GM12874 (cell line): ENCODE measurements at regions not wholly inside any gene's neighbourhood (a gene's known extent, or its start where the extent isn't known, plus 50 kb on each side); places are given as distances from the start of the nearest gene placed in this dataset.

Source experiments
- TF ChIP-seq, protein P1 (sequence below): IDR thresholded peaks from 2 replicates; pipeline ENCODE4 v1.5.1; 2011; ENCODE audit warnings: low read depth, mild to moderate bottlenecking, control low read depth, low read length, moderate library complexity; ENCODE audit not compliant: insufficient read depth

- TF ChIP-seq, protein P1, sequence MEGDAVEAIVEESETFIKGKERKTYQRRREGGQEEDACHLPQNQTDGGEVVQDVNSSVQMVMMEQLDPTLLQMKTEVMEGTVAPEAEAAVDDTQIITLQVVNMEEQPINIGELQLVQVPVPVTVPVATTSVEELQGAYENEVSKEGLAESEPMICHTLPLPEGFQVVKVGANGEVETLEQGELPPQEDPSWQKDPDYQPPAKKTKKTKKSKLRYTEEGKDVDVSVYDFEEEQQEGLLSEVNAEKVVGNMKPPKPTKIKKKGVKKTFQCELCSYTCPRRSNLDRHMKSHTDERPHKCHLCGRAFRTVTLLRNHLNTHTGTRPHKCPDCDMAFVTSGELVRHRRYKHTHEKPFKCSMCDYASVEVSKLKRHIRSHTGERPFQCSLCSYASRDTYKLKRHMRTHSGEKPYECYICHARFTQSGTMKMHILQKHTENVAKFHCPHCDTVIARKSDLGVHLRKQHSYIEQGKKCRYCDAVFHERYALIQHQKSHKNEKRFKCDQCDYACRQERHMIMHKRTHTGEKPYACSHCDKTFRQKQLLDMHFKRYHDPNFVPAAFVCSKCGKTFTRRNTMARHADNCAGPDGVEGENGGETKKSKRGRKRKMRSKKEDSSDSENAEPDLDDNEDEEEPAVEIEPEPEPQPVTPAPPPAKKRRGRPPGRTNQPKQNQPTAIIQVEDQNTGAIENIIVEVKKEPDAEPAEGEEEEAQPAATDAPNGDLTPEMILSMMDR, result no peak
Measured at GRCh38 chr4:117898496-117898895, 135.8 kb upstream of the NDST3 start.

DNA sequence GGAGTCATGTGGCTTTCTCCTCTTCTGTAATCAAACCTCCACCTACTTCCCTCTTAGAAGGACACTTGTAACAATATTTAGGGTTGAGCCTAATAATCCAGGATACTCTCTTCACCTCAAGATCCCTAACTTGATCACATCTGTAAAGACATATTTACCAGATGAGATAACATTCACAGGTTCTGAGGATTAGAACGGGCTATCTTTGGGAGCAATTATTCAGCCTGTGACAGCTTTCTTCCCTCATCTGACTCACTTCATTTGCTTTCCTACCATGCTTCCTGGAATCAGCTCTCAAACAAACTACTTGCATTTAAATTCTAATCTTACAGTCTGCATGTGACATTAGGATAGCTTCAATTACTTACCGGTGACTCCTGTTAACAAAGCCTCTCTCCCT lies 133.5 kb upstream of the NDST3 start:
- TF ChIP-seq, protein P1, result no peak

DNA sequence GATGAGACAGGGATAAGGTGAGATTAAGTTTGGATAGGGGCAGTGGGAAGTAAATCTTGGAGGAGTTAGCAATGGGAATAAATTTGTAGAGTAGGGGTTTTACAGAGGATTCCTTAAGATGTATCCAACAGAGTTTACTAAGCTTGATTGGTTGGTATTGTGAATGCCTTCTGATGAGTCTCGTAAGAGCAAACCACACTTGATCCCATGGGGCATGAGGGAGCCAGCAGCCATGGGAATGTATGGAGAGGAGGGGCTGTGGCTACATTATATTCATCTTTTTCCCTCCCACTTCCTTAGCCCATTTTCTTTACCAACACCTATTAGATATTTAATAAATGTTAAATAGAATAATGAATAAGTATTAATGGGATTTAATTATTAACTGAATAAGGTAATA lies 126.6 kb upstream of the NDST3 start:
- TF ChIP-seq, protein P1, result no peak

DNA sequence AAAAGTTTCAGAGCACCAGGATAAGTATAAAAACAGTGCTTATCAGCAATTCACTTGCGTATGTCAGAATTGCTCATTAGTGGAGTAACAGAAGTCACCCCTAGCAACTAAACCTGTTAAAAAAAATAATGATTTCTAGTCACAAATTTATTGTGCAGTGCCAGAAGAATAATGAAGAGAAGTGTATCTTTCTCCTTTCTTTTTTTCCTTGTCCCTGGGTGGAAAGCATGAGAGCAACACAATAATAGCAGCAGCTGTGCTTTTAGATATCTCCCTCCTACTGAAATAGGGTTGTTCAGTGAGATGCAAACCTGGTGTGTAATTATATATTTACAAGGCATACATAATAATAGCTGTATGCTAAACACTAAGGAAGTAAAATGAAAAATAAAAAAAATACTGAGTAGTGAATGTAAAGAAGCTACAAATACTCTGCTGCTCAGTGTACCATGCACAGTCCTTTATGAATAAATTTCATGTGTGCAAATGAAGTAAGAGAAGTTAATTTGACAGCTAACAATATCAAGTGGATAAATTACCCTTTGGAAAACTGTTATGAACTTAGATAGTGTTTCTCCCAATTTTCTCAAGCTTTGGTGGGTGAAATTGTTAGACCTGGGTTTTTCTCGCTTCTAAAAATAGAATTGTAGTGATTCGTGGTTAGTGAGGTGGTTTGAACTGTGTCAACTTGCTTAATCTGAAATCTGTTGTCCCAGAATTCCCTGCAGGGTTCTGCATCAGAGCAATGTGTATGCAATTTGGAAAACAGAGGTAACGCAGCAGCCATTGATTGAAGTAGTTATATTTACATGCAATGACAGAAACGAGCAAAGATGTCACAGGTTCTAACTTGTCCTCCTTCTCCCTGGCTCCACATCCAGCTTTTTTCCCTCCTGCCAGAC lies 125.7 kb upstream of the NDST3 start:
- TF ChIP-seq, protein P1, result no peak

DNA sequence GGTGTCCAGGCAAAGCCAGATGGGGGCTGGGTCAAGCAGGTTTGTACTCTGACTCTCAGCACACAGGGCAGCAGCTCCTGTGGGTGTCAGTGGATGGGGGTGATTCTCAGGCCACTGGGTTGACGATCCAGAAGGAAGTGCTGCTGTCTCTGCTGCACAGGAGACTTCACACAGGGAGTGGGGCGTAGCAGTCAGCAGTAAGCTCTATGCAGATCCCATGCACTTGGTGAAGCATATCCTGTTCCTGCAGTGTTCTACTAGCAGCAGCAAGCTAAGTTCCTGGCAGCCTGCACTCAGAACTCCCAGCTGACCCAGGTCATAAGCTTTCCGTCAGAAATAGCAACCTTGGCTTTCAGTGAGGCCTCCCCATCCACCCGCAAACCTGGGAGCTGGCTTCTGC lies 117.6 kb upstream of the NDST3 start:
- TF ChIP-seq, protein P1, result no peak

GRCh38 chr4:117941611-117942010 lies 92.7 kb upstream of the NDST3 start:
- TF ChIP-seq, protein P1, result no peak

DNA sequence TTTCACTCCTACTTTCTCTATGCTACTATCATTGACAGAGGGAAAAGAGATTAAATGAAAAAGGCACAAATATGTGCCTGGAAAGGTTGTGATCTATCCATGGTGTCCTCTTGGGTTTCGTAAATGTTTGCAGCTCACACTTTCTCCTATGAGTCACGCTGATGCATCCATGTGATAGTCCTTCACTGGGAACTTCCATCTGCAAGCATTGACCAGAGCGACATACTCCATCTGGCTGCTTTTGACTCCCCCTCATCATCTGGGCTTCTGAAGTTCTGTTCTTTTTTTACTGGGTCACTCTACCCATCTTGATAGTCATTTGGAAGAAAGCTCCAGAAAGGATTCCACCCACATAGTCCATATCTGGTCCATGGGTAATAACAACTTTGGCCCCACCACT lies 84.7 kb upstream of the NDST3 start:
- TF ChIP-seq, protein P1, result no peak
